ENCODE measurements at regions not wholly inside any gene's neighbourhood (a gene's known extent, or its start where the extent isn't known, plus 50 kb on each side); places are given as distances from the start of the nearest gene placed in this dataset.

DNA sequence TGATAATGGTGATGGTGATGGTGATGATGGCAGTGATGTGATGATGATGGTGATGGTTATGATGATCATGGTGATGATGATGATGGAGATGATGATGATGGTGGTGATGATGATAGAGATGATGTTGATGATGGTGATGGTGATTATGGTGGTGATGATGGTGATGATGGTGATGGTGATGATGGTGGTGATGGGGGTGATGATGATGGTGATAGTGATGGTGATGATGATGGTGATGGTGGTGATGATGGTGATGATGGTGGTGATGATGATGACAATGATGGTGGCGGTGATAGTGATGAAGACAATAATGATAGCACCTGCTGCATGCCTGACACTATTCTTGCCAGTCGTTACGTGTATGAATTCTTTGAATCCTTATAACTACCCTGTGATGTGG lies 317.9 kb upstream of the AJAP1 start:
- H3K4me1 ChIP-seq (ENCODE audit: control insufficient read depth, insufficient read depth, low read length) = peaks cover 4% of the 10 kb centered on the region
- H3K4me3 ChIP-seq (ENCODE audit: insufficient read depth, low read depth, low read length) = no peak overlapping the region
- 93 to 94% methylated on average over 3 of the region's 3 CpGs for WGBS, 2 experiments
- H3K27me3 ChIP-seq (ENCODE audit: control insufficient read depth, insufficient read depth, low read length, poor library complexity, severe bottlenecking) = no peaks in the 10 kb centered on the region
- no peaks in the 10 kb centered on the region for H3K36me3 ChIP-seq (ENCODE audit: control insufficient read depth, insufficient read depth, low read length)
- H3K9me3 ChIP-seq (ENCODE audit: control insufficient read depth, low read length) = peaks cover 3% of the 10 kb centered on the region
- no peak overlapping the region for H3K27ac ChIP-seq (ENCODE audit: insufficient read depth, low read depth, low read length, poor library complexity, severe bottlenecking)

DNA sequence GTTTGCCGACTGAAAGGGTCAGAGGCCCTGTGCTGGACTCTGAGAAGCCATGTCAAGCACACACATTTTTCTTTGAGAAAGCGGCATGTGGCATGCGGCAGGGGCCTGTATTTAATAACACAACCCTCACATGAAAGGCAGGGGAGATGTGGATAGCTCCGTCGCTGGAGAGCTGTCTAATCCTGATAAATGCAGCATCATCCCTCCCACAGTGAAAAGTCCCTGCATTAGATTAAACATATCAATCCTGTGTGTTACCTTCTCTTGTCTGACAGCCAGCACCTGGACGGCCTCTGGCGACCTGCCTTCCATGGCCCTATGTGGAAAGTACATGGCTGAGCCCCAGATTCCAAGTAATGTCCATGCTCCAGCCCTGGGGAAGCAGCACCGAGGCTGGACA lies 313.0 kb upstream of the AJAP1 start:
- Histone ChIP-seq H3K4me3 (ENCODE audit: insufficient read depth, low read depth, low read length) (no peak overlapping the region), H3K4me1 (ENCODE audit: control insufficient read depth, insufficient read depth, low read length) (peaks cover 8% of the 10 kb centered on the region), H3K27ac (ENCODE audit: insufficient read depth, low read depth, low read length, poor library complexity, severe bottlenecking) (peak overlapping the region; percentile 56), H3K36me3 (ENCODE audit: control insufficient read depth, insufficient read depth, low read length) (no peaks in the 10 kb centered on the region), H3K9me3 (ENCODE audit: control insufficient read depth, low read length) (no peaks in the 10 kb centered on the region), H3K27me3 (ENCODE audit: control insufficient read depth, insufficient read depth, low read length, poor library complexity, severe bottlenecking) (no peaks in the 10 kb centered on the region)
- WGBS, 2 experiments = 64 to 67% methylated on average over 8 of the region's 8 CpGs

GRCh38 chr1:4344065-4344732 lies 310.2 kb upstream of the AJAP1 start:
- Histone ChIP-seq H3K36me3 (ENCODE audit: control insufficient read depth, insufficient read depth, low read length) (no peaks in the 10 kb centered on the region), H3K9me3 (ENCODE audit: control insufficient read depth, low read length) (no peaks in the 10 kb centered on the region), H3K27me3 (ENCODE audit: control insufficient read depth, insufficient read depth, low read length, poor library complexity, severe bottlenecking) (no peaks in the 10 kb centered on the region), H3K4me1 (ENCODE audit: control insufficient read depth, insufficient read depth, low read length) (peaks cover 8% of the 10 kb centered on the region), H3K27ac (ENCODE audit: insufficient read depth, low read depth, low read length, poor library complexity, severe bottlenecking) (no peak overlapping the region), H3K4me3 (ENCODE audit: insufficient read depth, low read depth, low read length) (no peak overlapping the region)
- 86 to 87% methylated on average over 18 of the region's 18 CpGs for WGBS, 2 experiments

GRCh38 chr1:4345094-4345493 lies 309.3 kb upstream of the AJAP1 start:
- Histone ChIP-seq H3K27me3 (ENCODE audit: control insufficient read depth, insufficient read depth, low read length, poor library complexity, severe bottlenecking) (no peaks in the 10 kb centered on the region), H3K4me3 (ENCODE audit: insufficient read depth, low read depth, low read length) (no peak overlapping the region), H3K4me1 (ENCODE audit: control insufficient read depth, insufficient read depth, low read length) (peaks cover 8% of the 10 kb centered on the region), H3K9me3 (ENCODE audit: control insufficient read depth, low read length) (no peaks in the 10 kb centered on the region), H3K27ac (ENCODE audit: insufficient read depth, low read depth, low read length, poor library complexity, severe bottlenecking) (no peak overlapping the region), H3K36me3 (ENCODE audit: control insufficient read depth, insufficient read depth, low read length) (no peaks in the 10 kb centered on the region)
- 92 to 93% methylated on average over 14 of the region's 14 CpGs for WGBS, 2 experiments

DNA sequence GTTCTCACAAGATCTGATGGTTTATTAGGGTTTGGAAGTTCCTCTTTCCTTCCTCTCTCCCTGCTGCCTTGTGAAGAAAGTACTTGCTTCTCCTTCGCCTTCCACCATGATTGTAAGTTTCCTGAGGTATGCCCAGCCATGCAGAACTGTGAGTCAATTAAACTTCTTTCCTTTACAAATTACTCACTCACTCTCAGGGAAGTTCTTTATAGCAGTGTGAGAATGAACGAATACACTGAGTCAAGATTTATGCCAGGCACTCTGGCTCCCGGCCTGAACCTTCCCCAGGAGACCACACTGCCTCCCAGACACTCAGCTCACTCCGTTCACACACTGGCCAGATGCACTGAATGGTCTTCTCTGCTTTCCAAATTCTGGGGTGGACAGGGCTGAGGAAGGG lies 308.3 kb upstream of the AJAP1 start:
- Histone ChIP-seq H3K4me1 (ENCODE audit: control insufficient read depth, insufficient read depth, low read length) (peaks cover 7% of the 10 kb centered on the region), H3K36me3 (ENCODE audit: control insufficient read depth, insufficient read depth, low read length) (no peaks in the 10 kb centered on the region), H3K4me3 (ENCODE audit: insufficient read depth, low read depth, low read length) (no peak overlapping the region), H3K9me3 (ENCODE audit: control insufficient read depth, low read length) (no peaks in the 10 kb centered on the region), H3K27ac (ENCODE audit: insufficient read depth, low read depth, low read length, poor library complexity, severe bottlenecking) (no peak overlapping the region), H3K27me3 (ENCODE audit: control insufficient read depth, insufficient read depth, low read length, poor library complexity, severe bottlenecking) (no peaks in the 10 kb centered on the region)
- WGBS, 2 experiments = 87 to 93% methylated on average over 4 of the region's 4 CpGs

GRCh38 chr1:4351453-4351852 lies 303.0 kb upstream of the AJAP1 start:
- no peak overlapping the region for H3K4me3 ChIP-seq (ENCODE audit: insufficient read depth, low read depth, low read length)
- WGBS, 2 experiments = 90 to 93% methylated on average over 6 of the region's 6 CpGs

DNA sequence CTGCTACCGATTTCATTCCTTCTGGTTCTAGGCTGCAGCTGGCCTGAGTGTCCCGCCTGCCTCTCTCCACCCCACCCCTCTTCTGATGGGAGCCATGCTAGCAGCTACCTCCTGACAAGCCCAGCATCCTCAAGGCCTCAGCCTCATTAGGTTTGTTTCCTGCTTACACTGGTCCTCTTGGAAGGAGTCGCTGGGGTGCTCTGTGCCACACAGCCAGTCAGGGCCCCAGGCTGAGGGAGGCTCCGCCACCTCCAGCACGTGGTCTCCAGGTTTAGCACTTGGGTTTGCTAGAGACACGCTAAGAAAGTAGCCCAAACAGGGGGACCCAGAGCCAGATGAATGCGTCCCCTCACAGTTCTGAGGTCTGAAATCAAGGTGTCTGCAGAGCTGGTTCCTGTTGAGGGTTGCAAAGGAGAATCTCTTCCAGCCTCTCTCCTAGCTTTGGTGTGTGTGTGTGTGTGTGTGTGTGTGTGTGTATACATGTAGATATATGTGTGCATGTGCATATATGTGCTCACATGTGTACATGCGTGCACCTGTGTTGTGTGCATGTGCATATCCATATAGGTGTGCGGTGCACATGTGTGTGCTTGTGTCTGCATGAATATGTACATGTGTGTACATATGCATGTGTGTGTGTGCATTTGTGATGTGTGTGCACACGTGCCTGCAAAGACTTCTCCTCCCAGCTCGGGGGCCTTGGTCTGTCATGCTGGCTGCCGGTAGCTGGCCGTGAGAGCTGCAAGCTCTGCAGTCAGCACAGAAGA lies 301.1 kb upstream of the AJAP1 start:
- Histone ChIP-seq H3K27me3 (ENCODE audit: control insufficient read depth, insufficient read depth, low read length, poor library complexity, severe bottlenecking) (no peaks in the 10 kb centered on the region), H3K4me3 (ENCODE audit: insufficient read depth, low read depth, low read length) (no peak overlapping the region), H3K4me1 (ENCODE audit: control insufficient read depth, insufficient read depth, low read length) (no peaks in the 10 kb centered on the region), H3K36me3 (ENCODE audit: control insufficient read depth, insufficient read depth, low read length) (no peaks in the 10 kb centered on the region), H3K9me3 (ENCODE audit: control insufficient read depth, low read length) (no peaks in the 10 kb centered on the region), H3K27ac (ENCODE audit: insufficient read depth, low read depth, low read length, poor library complexity, severe bottlenecking) (no peak overlapping the region)
- 87% methylated on average over 13 of the region's 13 CpGs for WGBS, 2 experiments

More at GRCh38 chr1:4351453-4351852, 303.0 kb upstream of the AJAP1 start:
- H3K4me1 ChIP-seq (ENCODE audit: control insufficient read depth, insufficient read depth, low read length) = no peaks in the 10 kb centered on the region
- H3K36me3 ChIP-seq (ENCODE audit: control insufficient read depth, insufficient read depth, low read length) = no peaks in the 10 kb centered on the region
- no peak overlapping the region for H3K27ac ChIP-seq (ENCODE audit: insufficient read depth, low read depth, low read length, poor library complexity, severe bottlenecking)
- no peaks in the 10 kb centered on the region for H3K27me3 ChIP-seq (ENCODE audit: control insufficient read depth, insufficient read depth, low read length, poor library complexity, severe bottlenecking)
- no peaks in the 10 kb centered on the region for H3K9me3 ChIP-seq (ENCODE audit: control insufficient read depth, low read length)

DNA sequence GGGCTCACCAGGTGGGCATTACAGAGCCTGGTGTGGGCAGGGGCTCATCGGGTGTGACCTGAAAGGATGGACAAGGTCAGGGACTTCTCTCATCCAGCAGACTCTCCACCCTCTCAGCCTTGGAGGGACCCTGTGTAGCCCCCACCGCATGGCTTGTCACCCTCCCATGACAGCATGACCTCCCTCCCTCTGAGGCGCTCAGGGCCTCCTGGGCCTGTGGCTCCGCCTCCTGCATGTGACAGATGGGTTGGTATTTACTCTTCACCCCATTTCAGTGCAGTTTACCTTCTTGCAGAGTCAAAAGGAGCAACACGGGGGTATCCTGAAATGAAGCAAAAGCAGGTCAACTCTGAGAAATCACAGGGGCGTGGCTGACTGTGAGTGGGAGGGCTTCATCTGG lies 298.6 kb upstream of the AJAP1 start:
- Histone ChIP-seq H3K4me3 (ENCODE audit: insufficient read depth, low read depth, low read length) (no peak overlapping the region), H3K36me3 (ENCODE audit: control insufficient read depth, insufficient read depth, low read length) (no peaks in the 10 kb centered on the region), H3K27me3 (ENCODE audit: control insufficient read depth, insufficient read depth, low read length, poor library complexity, severe bottlenecking) (no peaks in the 10 kb centered on the region), H3K9me3 (ENCODE audit: control insufficient read depth, low read length) (no peaks in the 10 kb centered on the region), H3K4me1 (ENCODE audit: control insufficient read depth, insufficient read depth, low read length) (no peaks in the 10 kb centered on the region), H3K27ac (ENCODE audit: insufficient read depth, low read depth, low read length, poor library complexity, severe bottlenecking) (no peak overlapping the region)
- 86 to 88% methylated on average over 6 of the region's 6 CpGs for WGBS, 2 experiments

DNA sequence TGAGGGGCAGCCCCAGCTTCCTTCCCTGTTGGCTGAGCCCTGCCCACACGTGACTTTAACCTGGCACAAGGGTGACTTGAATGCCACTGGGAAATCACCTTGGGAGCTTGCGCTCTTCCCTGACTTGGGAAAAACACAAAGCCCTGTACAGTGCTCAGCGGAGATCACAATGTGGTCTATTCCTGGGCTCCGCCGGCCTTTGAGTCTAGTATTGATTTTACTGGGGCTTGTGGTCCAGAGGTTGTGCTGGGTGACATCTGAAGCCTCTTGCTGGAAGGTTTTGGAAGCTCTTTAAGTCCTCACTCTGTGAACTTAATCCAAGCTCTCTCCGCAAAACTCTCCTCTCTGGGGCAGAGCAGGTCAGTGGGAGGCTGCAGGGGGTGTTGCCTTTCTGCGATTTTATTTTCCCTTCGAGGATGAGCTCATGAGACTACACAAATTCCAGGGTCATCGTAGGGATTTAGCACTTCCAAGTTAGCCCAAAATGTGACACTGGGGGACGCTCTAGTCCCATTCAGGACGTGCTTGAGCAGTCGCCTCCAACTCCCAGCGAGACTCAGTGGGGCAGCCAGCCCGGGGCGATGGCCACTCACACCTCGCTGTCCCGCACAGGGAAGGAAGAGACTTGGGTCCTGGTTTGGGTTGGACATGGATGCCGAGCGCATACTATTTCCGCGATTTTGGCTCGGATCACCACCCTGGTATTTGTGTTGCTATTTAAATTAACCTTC lies 291.9 kb upstream of the AJAP1 start:
- no peaks in the 10 kb centered on the region for H3K36me3 ChIP-seq (ENCODE audit: control insufficient read depth, insufficient read depth, low read length)
- H3K27me3 ChIP-seq (ENCODE audit: control insufficient read depth, insufficient read depth, low read length, poor library complexity, severe bottlenecking) = no peaks in the 10 kb centered on the region
- H3K4me3 ChIP-seq (ENCODE audit: insufficient read depth, low read depth, low read length) = no peak overlapping the region
- 87 to 91% methylated on average over 22 of the region's 22 CpGs for WGBS, 2 experiments
- H3K9me3 ChIP-seq (ENCODE audit: control insufficient read depth, low read length) = no peaks in the 10 kb centered on the region
- no peak overlapping the region for H3K27ac ChIP-seq (ENCODE audit: insufficient read depth, low read depth, low read length, poor library complexity, severe bottlenecking)
- no peaks in the 10 kb centered on the region for H3K4me1 ChIP-seq (ENCODE audit: control insufficient read depth, insufficient read depth, low read length)

- Histone ChIP-seq H3K27ac (ENCODE audit: insufficient read depth, low read depth, low read length, poor library complexity, severe bottlenecking) (no peak overlapping the region), H3K27me3 (ENCODE audit: control insufficient read depth, insufficient read depth, low read length, poor library complexity, severe bottlenecking) (no peaks in the 10 kb centered on the region), H3K4me3 (ENCODE audit: insufficient read depth, low read depth, low read length) (no peak overlapping the region), H3K4me1 (ENCODE audit: control insufficient read depth, insufficient read depth, low read length) (no peaks in the 10 kb centered on the region), H3K36me3 (ENCODE audit: control insufficient read depth, insufficient read depth, low read length) (no peaks in the 10 kb centered on the region), H3K9me3 (ENCODE audit: control insufficient read depth, low read length) (no peaks in the 10 kb centered on the region)
- WGBS, 2 experiments = 95 to 96% methylated on average over 10 of the region's 10 CpGs
Measured at GRCh38 chr1:4366091-4366490, 288.3 kb upstream of the AJAP1 start.
